EL (cell line): ENCODE measurements at regions not wholly inside any gene's neighbourhood (a gene's known extent, or its start where the extent isn't known, plus 50 kb on each side); places are given as distances from the start of the nearest gene placed in this dataset.
"Not testable (repeated sequence)": the region's sequence is repeated elsewhere in the genome, so short reads cannot be mapped to it uniquely, and the experiment has no call there.

ENCODE experiments used
- DNase-seq: peaks from one replicate; pipeline ENCODE4 v3.0.0-alpha.2; 2016

DNA sequence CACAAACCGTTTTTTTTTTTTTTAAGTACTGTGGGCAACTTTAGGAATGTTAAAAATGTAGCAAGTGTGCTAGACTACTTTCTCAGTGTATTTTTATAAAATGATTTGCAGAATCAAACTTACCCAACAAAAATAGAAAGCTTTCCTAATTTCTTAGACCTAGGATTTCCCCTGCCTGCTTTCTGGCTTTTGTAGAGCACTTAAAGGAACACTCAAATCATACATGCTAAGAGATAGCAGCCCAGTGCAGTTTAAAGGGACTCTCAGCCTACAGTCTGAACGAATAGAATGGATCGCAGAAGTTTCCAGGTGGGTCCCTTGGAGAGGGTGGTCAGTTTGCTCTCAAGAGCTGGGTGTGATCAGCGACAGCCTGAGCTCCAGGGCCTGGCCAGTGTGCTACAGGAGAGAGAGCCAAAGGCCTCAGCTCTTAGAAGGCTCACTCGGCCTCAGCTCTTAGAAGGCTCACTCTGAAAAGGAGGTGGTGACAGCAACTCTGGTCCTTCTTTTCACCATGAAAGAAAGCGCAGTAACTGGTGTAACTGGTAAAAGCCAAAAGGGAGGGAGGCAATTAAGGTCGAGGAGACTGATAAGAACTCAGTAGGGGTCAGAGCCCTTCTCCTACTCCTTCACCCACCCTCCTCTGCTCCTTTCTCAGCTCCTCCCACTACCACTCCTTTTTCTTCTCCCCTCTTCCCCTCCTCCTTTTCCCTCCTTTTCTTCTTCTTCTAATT is 142.4 kb downstream of the ZFP64 start:
- DNase-seq: peak; percentile 18

DNA sequence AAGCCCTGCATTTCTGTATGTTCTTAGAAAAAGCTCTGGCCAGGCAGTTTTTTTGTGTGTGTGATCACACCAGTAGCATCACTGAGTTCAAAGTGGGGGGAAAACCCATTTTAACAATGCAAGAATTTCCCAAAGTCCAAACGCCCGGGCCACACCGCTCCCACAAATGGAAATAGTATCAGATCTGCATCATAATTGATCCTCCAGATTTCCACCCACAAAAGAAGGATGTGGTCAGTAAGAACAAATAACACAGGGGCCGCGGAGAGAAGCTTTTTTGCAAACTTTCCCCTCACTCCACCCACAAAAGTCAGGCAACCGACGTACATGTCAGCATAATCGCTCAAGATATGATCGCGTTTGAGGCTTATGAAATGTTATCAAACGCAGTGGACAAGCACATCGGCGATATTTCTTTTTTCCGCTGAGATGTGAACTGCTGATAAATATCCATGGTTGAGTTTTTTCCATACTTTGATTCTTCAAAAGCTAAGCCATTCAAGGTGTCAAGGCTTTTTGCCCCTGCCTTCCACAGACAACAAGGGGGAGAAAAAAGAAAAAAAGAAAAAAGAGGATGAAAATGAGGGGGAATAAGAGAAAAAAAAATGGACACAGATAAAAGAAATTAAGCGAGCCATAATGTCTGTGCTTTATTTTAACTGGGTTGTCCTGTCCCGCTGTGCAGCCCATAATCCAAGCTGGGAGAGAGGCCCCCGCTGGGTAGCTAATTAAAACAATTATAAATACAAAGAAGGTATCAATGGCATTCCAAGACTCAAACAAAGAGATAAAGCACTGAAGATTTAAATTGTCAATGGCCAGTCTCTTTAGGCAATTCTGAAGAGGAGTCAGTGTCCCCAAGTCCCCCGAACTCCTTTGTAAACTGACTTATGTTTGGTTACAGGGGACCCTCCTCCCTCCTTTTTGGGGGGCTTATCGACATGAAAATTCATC is 143.5 kb downstream of the ZFP64 start:
- no peak for DNase-seq

DNA sequence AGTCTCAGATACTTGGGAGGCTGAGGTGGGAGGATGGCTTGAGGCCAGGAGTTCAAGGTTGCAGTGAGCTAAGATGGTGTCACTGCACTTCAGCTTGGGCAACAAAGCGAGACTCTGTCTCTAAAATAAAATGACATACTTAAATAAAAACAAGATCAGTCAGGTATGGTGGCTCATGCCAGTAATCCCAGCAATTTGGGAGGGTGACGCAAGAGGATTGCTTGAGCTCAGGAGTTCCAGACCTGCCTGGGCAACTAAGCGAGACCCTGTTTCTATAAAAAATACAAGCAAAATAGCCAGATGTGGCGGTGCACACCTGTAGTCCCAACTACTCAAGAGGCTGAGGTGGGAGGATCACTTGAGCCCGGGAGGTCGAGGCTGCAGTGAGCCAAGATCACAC is 149.6 kb downstream of the ZFP64 start:
- DNase-seq: no peak

DNA sequence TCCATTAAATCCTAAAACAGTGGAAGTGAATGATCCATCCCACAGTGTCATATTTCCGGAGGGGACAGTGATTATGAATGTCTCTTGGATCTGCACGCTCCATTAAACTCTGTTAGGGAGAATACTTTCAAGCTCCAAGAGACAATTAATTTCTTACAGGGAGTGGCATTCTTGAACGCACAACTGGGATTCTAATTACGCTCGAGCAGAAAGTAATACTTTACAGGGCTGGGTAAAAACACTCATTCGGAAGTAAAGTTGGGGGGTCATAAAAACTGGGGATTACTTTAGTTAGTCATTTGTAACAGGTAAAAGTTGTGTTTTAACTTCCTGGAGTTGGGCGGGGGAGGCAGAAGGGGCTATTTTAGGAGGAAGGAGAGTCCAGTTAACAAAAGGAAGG is 151.8 kb downstream of the ZFP64 start:
- no peak for DNase-seq

DNA sequence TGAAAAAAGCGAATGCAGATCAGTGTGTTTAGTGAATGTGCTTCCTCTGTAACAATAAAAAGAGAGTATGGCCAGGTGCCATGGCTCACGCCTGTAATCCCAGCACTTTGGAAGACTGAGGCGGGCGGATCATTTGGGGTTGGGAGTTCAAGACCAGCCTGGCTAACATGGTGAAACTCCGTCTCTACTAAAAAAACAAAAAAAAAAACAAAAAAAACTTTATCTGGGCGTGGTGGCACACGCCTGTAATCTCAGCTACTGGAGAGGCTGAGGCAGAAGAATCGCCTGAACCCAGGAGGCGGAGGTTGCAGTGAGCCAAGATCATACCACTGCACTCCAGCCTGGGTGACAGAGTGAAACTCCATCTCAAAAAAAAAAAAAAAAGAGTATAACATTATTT is 152.9 kb downstream of the ZFP64 start:
- DNase-seq: not testable (repeated sequence)

DNA sequence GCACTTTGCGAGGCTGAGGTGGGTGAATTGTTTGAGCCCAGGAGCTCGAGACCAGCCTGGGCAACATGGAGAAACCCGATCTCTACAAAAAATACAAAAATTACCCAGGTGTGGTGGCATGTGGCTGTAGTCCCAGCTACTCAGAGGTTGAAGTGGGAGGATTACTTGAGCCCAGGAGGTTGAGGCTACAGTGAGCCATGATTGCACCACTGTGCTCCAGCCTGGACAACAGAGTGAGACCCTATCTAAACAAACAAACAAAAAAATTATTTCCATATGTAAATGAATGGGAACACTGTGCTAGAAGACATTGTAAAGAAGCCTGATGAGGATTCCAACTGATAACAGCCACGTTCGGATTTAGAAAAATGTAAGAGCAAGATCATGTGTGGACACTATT is 154.2 kb downstream of the ZFP64 start:
- DNase-seq: no peak

DNA sequence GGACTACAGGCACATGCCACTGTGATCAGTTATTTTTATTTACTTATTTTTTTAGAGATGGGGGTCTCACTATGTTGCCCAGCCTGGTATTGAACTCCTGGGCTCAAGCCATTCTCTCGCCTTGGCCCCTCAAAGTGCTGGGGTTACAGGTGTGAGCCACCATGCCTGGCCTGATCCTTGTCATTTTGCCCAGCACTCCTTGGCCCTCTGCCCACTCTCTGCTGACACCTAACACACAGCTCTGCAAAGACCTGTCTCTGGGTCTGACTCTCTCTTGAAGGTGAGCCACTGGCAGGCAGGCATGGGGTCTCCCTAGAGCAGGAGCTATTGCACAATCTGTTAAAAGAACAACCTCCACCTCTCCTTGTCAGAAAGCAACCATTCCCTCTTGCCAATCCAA is 155.6 kb downstream of the ZFP64 start:
- no peak for DNase-seq

DNA sequence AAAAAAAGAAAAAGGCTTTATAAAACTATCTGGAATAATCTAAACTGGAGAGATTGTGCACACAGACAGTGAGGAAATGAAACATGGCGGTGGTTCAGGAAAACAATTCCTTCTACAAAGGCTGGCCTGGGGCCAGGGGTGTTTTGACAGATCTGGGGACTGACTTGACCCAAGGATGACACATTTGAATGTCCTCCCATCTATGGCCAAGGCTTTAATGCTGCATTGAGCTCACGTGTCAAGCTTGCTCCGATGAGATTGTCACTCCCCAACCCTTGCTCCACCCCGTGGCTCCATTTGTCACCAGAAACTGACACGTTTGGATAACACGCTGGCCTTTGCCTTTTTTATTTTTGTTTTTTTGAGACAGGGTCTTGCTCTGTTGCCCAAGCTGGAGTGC is 156.1 kb downstream of the ZFP64 start:
- no peak for DNase-seq

DNA sequence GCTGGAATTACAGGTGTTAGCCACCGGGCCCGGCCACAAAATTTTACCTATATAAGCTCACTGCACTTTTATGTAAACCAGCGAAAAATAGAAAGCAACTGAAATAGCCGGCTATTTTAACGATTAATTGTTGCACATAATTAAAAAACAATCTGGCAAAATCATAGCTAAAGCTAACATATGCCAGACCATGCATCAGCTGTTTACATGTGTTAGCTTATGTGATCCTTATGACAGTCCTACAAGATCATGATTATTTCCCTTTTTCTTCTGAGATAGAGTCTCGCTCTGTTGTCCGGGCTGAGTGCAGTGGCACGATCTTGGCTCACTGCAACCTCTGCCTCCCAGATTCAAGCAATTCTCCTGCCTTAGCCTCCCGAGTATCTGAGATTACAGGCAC is 157.0 kb downstream of the ZFP64 start:
- DNase-seq: no peak

DNA sequence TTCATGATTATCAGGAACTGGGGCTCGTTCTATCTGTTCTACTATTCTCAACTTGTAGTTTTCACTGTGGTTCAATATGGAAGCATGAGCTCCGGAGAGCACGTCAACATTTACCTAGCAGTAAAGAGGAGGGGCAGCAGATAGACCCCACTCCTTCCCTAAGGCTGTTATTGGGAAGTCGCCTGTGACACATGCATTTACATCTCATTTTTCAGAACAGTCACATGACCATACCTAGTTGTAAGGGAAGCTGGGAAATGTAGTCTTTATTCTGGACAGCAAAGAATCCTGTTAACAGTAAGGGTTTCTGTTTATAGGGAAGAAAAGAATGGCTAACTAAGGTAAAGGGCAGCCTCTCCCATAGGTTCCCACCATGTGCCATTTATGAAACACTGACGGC is 158.3 kb downstream of the ZFP64 start:
- DNase-seq: peak; percentile 6

DNA sequence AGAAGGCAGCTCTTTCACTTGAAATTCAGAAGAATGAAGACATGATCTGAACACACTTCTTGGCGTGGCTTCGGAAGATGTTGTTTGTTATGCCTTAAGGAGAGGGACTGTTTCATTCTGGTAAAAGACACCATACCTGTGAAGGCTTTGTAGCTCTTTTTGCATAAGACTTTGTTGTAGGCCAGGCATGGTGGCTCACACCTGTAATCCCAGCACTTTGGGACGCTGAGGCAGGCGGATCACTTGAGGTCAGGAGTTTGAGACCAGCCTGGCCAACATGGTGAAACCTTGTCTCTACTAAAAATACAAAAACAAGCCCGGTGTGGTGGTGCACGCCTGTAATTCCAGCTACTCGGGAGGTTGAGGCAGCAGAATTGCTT is 159.3 kb downstream of the ZFP64 start:
- not testable (repeated sequence) for DNase-seq

DNA sequence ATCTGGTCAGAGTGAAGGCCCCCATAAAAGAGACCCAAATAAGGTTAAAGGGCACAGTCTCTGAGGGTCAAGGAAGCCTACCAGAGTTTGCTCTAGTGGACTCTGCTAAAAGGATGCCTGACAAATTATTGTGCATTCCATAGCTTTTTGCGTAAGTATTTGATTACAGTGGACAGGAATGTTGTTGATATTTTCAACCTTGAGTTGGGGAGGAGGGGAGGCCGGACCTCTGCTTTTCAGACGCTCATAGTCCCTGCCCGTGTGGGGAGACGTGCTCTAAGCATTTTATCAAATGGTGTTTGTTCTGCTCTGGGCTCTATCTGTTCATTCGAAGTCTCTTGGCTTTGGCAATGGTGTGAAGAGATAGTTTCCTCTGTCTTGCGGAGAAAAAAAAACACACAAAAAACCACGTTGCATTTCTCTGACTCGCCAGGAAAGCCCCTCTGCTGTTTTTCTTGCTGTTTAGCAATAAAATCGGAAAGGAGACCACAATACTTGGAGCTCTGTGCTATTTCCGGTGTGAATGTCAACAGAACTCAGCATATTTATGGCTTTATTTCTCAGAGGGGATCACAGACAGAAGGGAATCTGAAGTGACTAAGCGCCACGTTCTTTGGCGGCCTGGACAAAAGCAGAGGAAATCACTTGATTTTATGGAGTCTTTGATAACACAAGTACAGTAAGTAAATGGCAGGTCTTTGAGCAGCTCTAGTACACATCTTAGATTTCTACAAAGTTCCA is 159.8 kb downstream of the ZFP64 start:
- DNase-seq: peak; percentile 89

DNA sequence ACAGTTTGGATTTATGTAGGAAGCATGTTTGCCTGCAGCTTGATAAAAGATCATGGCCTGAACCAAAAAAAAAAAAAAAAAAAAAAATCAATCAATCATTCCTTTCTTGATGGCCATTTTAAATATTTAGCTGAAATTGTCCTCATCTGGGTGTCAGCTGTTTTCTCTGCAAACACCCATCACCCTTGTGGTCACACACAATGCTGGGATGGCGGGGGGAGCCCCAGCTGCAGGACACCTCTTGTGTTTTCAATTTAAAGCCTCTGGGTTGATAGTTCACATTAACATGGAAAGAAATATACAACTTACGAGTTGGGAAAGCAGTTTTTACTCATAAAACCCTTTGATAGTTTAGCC is 160.4 kb downstream of the ZFP64 start:
- DNase-seq: no peak

DNA sequence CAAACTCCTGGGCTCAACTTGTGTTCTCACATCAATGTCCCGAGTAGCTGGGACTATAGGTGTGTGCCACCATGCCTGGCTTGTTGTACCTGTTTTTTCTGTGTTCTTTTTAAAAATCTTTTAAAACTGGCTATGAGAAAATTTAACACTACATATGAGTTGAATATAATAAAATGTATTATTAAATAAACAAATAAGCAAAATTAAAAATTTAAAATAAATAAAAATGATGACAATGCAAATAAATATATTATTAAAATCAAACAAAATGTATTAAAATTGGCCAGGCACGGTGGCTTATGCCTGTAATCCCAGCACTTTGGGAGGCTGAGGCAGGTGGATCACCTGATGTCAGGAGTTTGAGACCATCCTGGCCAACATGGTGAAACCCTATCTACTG is 162.4 kb downstream of the ZFP64 start:
- DNase-seq: not testable (repeated sequence)

DNA sequence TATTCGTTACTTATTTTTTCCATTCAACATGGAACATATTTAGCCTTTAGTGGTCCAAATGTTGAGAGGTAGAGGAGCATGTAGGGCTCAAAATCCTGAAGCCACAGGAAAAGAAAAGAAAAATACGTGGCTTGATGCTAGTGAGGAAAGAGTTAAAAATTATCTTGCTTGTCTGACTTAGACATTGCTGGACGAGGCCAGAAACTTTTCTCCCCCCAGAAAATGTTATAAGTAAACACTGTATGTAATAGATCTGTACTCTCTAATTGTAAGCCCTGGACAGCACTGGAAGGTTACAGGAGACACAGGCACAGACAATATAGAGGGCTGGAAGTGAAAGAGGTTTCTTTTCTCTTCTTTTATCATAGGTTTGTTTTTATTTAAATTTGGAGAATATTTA is 165.6 kb downstream of the ZFP64 start:
- no peak for DNase-seq

DNA sequence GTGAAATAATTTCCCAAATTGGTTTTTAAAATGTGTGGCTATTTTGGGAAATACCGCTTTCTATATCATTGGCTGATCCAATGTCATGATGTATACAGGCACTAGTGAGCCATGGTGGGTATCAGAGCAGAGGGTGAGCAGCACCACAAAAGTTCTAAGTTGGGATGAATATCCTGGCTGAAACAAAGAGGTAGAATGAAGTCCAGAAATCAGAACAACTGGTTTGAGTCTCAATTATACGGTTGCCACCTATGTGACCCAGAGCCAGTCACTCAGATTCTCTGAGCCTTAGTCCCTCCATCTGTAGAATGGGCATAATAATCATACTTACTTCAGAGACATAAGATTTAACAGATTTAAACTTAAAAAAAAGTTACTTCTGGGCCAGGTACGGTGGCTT is 172.3 kb downstream of the ZFP64 start:
- DNase-seq: no peak

DNA sequence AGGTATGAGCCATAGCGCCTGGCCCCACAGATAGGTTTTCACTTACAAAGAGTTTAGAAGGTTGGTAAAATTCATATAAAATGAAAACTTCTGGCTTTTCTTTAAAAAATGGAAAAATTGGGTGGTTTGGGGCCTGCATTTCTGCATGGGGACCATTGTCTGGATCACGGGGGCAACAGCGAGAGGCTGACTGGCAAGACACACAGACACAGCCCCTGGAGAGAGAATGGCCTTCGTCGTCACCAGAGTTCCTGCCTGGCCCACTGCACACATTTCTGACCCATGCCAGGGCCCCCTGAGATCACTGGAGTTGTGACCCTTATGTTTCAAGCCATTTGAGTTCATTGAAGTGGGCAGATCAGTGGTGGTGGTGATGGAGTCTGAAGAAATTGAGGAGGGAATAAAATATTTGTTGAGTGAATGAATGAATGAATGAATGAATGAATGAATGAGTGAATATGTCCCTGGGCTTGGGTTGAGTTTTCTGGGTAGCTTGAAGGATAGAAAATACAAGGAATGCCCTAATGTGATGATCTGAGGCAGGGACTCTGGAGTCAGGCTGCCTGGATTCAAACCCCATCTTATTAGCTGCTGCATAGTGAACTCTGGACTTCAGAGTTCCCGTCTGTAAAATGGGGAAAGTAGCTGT is 173.8 kb downstream of the ZFP64 start:
- no peak for DNase-seq

DNA sequence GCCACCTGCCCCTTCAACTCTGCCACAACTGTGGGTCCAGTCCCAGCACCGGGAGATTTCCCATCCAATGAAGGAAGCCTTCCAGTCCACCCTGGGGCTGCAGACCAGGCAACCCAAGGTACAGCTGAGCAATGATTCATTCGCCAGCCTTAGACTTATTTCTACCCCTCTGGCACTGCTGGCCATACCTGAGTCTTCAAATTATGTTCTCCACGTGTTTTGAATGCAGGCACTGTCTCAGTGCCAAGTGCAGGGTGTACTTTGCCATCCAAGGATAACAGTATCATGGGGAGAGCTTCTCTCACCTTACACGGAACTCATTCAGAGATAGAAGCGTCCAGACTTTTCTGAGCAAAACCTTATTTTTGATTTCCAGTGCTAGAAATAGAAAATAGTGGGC is 175.6 kb downstream of the ZFP64 start:
- no peak for DNase-seq

DNA sequence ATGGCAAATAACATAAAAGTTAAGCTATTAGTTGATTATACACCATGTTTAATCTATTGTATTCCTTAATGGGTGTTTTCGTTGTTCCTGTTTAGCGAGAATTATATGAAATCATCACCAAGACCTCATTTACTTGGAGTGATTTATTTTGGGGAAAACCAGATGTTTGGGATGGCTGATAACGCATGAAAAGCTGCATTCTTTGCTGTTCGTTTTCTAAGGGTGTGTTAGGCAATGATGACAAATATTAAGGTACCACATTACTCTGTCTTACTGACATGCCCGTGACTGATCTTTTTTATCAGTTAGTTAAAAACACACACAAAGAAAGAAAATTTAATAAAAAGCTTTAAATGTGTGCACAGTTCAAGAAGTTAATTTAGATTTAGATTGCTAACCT is 176.4 kb downstream of the ZFP64 start:
- DNase-seq: no peak

DNA sequence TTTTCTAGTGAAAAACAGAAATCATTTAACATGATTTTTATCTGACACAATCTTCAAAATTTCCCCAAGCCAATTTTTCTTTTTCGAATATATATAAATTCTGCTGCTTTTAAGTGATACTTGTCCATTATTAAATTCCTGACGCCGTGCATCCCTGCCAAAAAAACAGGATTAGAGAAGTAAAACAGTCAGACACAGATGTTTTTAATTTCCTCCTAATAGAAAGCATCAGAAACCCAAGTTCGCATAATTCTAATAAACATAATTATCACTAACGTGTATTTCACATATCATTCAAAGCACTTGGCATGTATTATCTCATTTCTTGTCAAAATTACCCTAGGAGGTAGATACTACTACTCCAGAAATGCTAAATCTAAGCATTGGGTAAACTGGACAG is 179.5 kb downstream of the ZFP64 start:
- no peak for DNase-seq

DNA sequence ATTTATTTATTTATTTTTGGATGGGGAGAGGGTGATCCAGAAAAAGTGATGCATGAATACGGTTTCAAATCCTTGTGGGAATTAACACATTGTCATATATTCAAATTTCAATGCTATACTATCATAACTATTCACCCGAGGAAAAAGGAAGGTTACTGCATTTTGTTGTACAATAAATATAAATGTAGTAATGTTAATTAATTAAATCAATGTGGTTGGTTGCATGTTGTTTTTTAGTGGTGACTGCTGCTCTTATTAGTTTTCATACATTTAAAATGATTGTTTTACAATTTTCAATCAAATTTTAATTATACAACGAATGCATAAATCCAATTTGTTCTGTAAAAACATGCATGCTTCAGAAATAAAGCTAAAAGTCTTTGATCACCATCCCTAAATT is 180.5 kb downstream of the ZFP64 start:
- no peak for DNase-seq

DNA sequence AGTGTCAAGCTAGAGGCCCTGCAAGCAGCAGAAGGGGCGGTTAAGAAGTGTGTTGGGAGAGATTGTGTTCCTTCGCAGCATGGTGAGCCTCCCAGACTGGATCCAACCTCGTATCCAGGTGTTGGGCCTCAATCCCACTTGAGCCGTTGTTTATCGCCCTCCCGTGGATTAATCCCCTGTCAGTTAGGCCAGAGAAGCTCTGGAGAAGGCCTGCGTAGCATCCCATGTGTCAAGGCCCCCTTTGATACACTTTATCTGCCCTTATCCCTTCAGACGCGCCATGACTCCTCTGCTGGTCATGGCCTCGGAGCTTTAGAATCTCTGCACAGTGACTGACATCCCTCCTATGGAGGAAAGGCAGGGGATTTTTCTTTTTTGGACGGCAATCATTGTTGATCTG is 181.0 kb downstream of the ZFP64 start:
- no peak for DNase-seq

DNA sequence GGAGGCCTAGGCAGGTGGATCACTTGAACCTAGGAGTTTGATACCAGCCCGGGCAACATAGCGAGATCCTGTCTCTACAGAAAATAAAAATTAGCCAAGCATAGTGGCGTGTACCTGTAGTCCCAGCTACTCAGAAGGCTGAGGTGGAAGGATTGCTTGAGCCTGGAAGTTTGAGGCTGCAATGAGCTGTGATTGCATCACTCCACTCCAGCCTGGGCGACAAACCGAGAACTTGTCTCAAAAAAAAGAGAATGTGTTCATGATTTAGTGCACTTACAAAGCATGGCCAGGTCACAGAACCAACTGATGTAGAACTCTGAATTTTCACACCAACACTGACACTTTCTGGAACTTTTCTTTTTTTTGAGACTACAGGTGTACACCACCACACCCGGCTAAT is 182.7 kb downstream of the ZFP64 start:
- DNase-seq: no peak
